ENCODE measurements at regions not wholly inside any gene's neighbourhood (a gene's known extent, or its start where the extent isn't known, plus 50 kb on each side); places are given as distances from the start of the nearest gene placed in this dataset.
"Not testable (repeated sequence)": the region's sequence is repeated elsewhere in the genome, so short reads cannot be mapped to it uniquely, and the experiment has no call there.

GRCh38 chrX:26559855-26560254, 343.9 kb downstream of the MAGEB5 start:
- TF ChIP-seq, protein P1, sequence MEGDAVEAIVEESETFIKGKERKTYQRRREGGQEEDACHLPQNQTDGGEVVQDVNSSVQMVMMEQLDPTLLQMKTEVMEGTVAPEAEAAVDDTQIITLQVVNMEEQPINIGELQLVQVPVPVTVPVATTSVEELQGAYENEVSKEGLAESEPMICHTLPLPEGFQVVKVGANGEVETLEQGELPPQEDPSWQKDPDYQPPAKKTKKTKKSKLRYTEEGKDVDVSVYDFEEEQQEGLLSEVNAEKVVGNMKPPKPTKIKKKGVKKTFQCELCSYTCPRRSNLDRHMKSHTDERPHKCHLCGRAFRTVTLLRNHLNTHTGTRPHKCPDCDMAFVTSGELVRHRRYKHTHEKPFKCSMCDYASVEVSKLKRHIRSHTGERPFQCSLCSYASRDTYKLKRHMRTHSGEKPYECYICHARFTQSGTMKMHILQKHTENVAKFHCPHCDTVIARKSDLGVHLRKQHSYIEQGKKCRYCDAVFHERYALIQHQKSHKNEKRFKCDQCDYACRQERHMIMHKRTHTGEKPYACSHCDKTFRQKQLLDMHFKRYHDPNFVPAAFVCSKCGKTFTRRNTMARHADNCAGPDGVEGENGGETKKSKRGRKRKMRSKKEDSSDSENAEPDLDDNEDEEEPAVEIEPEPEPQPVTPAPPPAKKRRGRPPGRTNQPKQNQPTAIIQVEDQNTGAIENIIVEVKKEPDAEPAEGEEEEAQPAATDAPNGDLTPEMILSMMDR (IDR thresholded peaks at IDR 0.05; ENCODE audit: low read length, missing control alignments) = no peak

DNA sequence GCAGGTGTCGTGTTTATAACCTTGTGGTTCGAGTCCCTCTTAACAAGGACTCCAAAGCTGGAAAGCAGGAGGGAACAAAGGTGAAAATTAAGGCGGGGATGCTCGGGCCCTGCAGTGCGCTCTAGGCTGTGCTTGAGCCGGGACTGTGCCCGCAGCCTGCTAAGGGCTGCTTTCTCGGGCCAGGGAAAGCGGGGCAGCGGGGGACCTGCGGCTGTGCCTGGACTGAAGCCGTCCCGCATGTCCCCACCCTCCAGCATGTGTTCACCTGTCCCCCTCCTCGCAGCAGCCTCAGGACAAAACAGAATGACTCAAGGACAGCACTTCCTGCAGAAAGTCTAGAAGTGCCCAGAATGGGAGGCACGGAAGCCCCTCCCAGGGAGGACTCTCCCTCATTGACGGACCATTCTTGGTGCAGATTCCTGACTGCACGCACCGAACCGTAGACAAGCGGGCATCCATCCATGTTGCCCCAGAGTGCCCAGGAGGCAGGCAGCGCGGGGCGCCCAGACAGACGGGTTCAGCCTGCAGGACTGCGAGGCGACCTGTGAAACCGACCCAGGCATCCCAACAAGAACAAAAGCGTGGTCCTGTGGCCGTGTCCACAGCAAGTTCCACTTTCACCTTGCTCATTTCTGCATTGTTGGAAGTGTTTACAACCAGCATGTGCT, 342.9 kb downstream of the MAGEB5 start:
- no peak overlapping the region for H3K4me3 ChIP-seq (replicated peaks; ENCODE audit: low read depth, low read length)
- no peak for DNase-seq (ENCODE audit: low read depth)
- TF ChIP-seq, protein P1 (IDR thresholded peaks at IDR 0.05; ENCODE audit: low read length, missing control alignments) = no peak

More at GRCh38 chrX:26559855-26560254, 343.9 kb downstream of the MAGEB5 start:
- DNase-seq (ENCODE audit: low read depth) = no peak
- no peak overlapping the region for H3K4me3 ChIP-seq (replicated peaks; ENCODE audit: low read depth, low read length)

GRCh38 chrX:26557691-26558321, 341.8 kb downstream of the MAGEB5 start:
- TF ChIP-seq, protein P1 (IDR thresholded peaks at IDR 0.05; ENCODE audit: low read length, missing control alignments) = no peak
- no peak for DNase-seq (ENCODE audit: low read depth)
- H3K4me3 ChIP-seq (replicated peaks; ENCODE audit: low read depth, low read length) = no peak overlapping the region

DNA sequence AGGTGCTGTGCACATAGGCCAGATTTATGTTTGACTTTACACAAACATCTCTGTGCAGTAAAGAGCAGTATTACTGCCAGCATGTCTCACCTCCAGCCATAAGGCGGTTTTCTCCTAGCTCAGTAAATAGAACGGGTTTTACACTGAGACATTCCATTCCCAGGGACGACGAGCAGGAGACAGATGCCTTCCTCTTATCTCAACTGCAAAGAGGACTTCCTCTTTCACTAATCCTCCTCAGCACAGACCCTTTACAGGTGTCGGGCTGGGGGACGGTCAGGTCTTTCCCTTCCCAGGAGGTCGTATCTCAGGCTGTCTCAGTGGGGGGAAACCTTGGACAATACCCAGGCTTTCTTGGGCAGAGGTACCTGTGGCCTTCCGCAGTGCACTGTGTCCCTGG, 309.8 kb downstream of the MAGEB5 start:
- DNase-seq (ENCODE audit: low read depth); H3K4me3 ChIP-seq (replicated peaks; ENCODE audit: low read depth, low read length): not testable (repeated sequence)

DNA sequence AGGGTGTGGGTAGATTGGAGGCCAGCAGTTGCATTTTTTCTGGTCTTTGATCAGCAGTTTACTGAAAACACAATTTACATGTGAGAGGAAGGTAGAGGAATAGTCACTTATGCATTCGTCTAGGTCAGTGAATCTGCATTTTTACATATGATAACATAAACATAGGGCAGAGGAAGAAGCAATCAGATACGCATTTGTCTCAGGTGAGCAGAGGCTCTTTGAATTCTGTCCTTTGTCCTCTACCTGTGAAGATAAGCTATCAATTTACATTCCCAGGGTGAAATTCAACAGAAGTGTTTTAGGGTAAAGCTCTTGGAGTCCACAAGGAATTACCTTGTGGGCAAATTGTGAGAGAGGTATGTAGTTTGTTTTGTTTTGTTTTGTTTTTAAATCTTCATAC, 306.5 kb downstream of the MAGEB5 start:
- no peak overlapping the region for H3K4me3 ChIP-seq (replicated peaks; ENCODE audit: low read depth, low read length)
- TF ChIP-seq, protein P1 (IDR thresholded peaks at IDR 0.05; ENCODE audit: low read length, missing control alignments) = no peak
- DNase-seq (ENCODE audit: low read depth) = no peak

DNA sequence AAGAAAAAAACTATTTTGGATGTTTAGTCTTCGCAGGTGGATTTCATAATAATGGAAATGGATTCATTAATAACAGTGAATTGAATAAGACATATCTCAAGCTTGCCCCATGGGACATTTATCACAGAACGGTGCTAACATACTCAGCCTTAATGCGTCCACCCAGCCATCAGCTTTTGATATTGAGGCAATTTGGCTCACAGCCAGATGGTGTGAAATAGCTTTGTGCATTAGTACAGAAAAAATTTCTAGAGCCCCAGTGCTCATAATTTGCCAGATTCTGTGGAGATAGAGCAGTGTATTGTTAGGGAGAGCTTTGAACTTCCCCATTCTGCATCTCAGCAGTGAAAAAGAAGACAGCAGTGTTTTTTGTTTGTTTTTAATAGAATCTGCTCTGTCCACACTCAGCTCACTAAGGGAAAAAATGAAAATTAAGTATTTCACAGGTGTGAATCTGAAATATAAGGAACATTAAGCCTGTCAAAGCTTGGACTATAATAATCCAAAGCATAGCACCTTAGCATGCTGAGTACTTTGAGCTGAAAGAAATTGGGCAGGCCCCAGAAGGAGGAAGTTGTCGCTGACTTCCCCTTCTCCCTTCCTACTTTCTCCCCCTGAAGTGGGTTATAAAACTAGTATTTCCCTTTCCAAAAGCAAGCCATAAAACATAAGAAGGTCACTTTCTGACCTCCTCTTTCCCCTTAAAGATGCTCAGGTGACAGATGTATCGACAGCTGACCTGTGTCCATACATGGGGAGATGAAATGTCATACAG, 295.8 kb downstream of the MAGEB5 start:
- TF ChIP-seq, protein P1 (IDR thresholded peaks at IDR 0.05; ENCODE audit: low read length, missing control alignments) = no peak
- H3K4me3 ChIP-seq (replicated peaks; ENCODE audit: low read depth, low read length) = no peak overlapping the region
- DNase-seq (ENCODE audit: low read depth) = no peak

DNA sequence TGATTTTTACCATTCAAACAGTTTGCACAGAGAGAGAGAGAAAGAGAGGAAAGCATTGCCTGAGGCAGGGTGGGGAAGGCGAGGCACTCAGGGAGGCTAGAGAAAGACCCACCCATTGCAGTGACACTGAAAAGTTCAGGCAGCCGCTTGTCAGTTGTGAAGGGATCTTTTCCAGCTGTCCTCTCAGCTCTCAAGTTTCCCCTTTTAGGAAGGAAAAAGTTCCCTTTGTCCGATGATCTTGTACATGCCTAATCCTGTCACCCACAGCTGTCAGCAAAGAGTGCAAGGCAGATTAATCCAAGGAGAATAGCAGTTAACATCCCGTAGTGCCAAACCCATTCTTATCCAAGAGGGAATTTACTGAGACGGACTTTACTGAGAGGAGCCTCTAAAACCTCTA, 255.0 kb downstream of the MAGEB5 start:
- no peak overlapping the region for H3K4me3 ChIP-seq (replicated peaks; ENCODE audit: low read depth, low read length)
- TF ChIP-seq, protein P1 (IDR thresholded peaks at IDR 0.05; ENCODE audit: low read length, missing control alignments) = no peak
- DNase-seq (ENCODE audit: low read depth) = no peak

Measured in fibroblast of pulmonary artery (primary cell).